H9 (cell line): ENCODE measurements at regions not wholly inside any gene's neighbourhood (a gene's known extent, or its start where the extent isn't known, plus 50 kb on each side); places are given as distances from the start of the nearest gene placed in this dataset.

Experiments
- DNase-seq: peaks from one replicate; pipeline ENCODE4 v3.0.0-alpha.2; 2017
- H2AFZ ChIP-seq: one replicate; pipeline ENCODE4 v1.6.1; 2013; ENCODE audit warnings: mild to moderate bottlenecking, low read length, control low read depth, moderate library complexity
- H2AK5ac ChIP-seq: 2 replicates; pipeline ENCODE4 v1.6.1; 2013; ENCODE audit warnings: low read length, control low read depth, mixed read lengths; ENCODE audit not compliant: insufficient read length
- H2BK120ac ChIP-seq: one replicate; pipeline ENCODE4 v1.6.1; 2013; ENCODE audit warnings: low read depth, mild to moderate bottlenecking, low read length, control low read depth, inconsistent platforms; ENCODE audit not compliant: poor library complexity, severe bottlenecking
- H2BK12ac ChIP-seq: 2 replicates; pipeline ENCODE4 v1.6.1; 2013; ENCODE audit warnings: low read length, control low read depth, mixed read lengths, low read depth; ENCODE audit not compliant: insufficient read length
- H2BK15ac ChIP-seq: 2 replicates; pipeline ENCODE4 v1.6.1; 2013; ENCODE audit warnings: low read depth, low read length, control low read depth
- H2BK20ac ChIP-seq: one replicate; pipeline ENCODE4 v1.6.1; 2013; ENCODE audit warnings: low read depth, mild to moderate bottlenecking, low read length, control low read depth, inconsistent platforms; ENCODE audit not compliant: poor library complexity, severe bottlenecking
- H2BK5ac ChIP-seq: 2 replicates; pipeline ENCODE4 v1.6.1; 2013; ENCODE audit warnings: low read length, control low read depth, mixed read lengths; ENCODE audit not compliant: insufficient read length
- H3K14ac ChIP-seq: 2 replicates; pipeline ENCODE4 v1.6.1; 2013; ENCODE audit warnings: low read length, control low read depth; ENCODE audit not compliant: insufficient read depth
- H3K18ac ChIP-seq: 2 replicates; pipeline ENCODE4 v1.6.1; 2013; ENCODE audit warnings: low read depth, mild to moderate bottlenecking, mixed read lengths, low read length, control low read depth; ENCODE audit not compliant: insufficient read length
- H3K23ac ChIP-seq: 2 replicates; pipeline ENCODE4 v1.6.1; 2013; ENCODE audit warnings: low read length, control low read depth, mixed read lengths, low read depth; ENCODE audit not compliant: insufficient read length
- H3K23me2 ChIP-seq: 2 replicates; pipeline ENCODE4 v1.6.1; 2013; ENCODE audit warnings: low read depth, mild to moderate bottlenecking, mixed read lengths, low read length, control low read depth; ENCODE audit not compliant: insufficient read length, poor library complexity, severe bottlenecking
- H3K27ac ChIP-seq: 2 replicates; pipeline ENCODE4 v1.5.1; 2013; ENCODE audit warnings: low read length, control low read depth, mixed read lengths, low read depth; ENCODE audit not compliant: insufficient read length
- H3K27me3 ChIP-seq: 2 replicates; pipeline ENCODE4 v1.6.1; 2013; ENCODE audit warnings: low read length, control low read depth, inconsistent platforms; ENCODE audit not compliant: insufficient read depth
- H3K4ac ChIP-seq: 2 replicates; pipeline ENCODE4 v1.6.1; 2013; ENCODE audit warnings: low read depth, mild to moderate bottlenecking, control low read depth, inconsistent platforms, low read length, moderate library complexity
- H3K4me1 ChIP-seq: 2 replicates; pipeline ENCODE4 v1.6.1; 2013; ENCODE audit warnings: low read length, control low read depth, inconsistent platforms; ENCODE audit not compliant: insufficient read depth
- H3K4me2 ChIP-seq: 2 replicates; pipeline ENCODE4 v1.6.1; 2013; ENCODE audit warnings: low read length, control low read depth, mixed read lengths; ENCODE audit not compliant: insufficient read length, insufficient read depth
- H3K56ac ChIP-seq: 2 replicates; pipeline ENCODE4 v1.6.1; 2013; ENCODE audit warnings: low read depth, mild to moderate bottlenecking, mixed read lengths, low read length, control low read depth; ENCODE audit not compliant: insufficient read length
- H3K79me1 ChIP-seq: 2 replicates; pipeline ENCODE4 v1.6.1; 2013; ENCODE audit warnings: low read depth, mild to moderate bottlenecking, moderate library complexity, low read length, control low read depth, inconsistent platforms; ENCODE audit not compliant: insufficient read depth, poor library complexity, severe bottlenecking
- H3K79me2 ChIP-seq: 2 replicates; pipeline ENCODE4 v1.6.1; 2013; ENCODE audit warnings: low read length, control low read depth, inconsistent platforms; ENCODE audit not compliant: insufficient read depth
- H3K9ac ChIP-seq: 2 replicates; pipeline ENCODE4 v1.6.1; 2013; ENCODE audit warnings: low read length, control low read depth, mixed read lengths; ENCODE audit not compliant: insufficient read length; ENCODE audit errors: extremely low read depth
- H3K9me3 ChIP-seq: one replicate; pipeline ENCODE4 v1.6.1; 2013; ENCODE audit warnings: low read depth, low read length, inconsistent platforms; ENCODE audit not compliant: control insufficient read depth
- H3T11ph ChIP-seq: one replicate; pipeline ENCODE4 v1.6.1; 2013; ENCODE audit warnings: mild to moderate bottlenecking, low read length, control low read depth, inconsistent platforms
- H4K20me1 ChIP-seq: one replicate; pipeline ENCODE4 v1.6.1; 2013; ENCODE audit not compliant: control insufficient read depth, insufficient read length, insufficient read depth
- H4K5ac ChIP-seq: 2 replicates; pipeline ENCODE4 v1.6.1; 2013; ENCODE audit warnings: low read depth, mild to moderate bottlenecking, mixed read lengths, low read length, control low read depth; ENCODE audit not compliant: insufficient read length
- H4K8ac ChIP-seq: replicated peaks from 2 replicates; pipeline ENCODE4 v1.6.1; 2013; ENCODE audit warnings: low read length, control low read depth, mixed read lengths, low read depth; ENCODE audit not compliant: insufficient read length
- H4K91ac ChIP-seq: 2 replicates; pipeline ENCODE4 v1.6.1; 2013; ENCODE audit warnings: low read depth, mild to moderate bottlenecking, moderate library complexity, mixed read lengths, low read length, control low read depth; ENCODE audit not compliant: insufficient read length
- H3K27ac Mint-ChIP-seq, 3 experiments: 2 replicates in 2 of 3; 3 replicates in 1 of 3; pipeline ENCODE4 v1.8.0; 2020 to 2021; ENCODE audit warnings: mixed read lengths in 3 of 3, mild to moderate bottlenecking in 1 of 3, moderate library complexity in 1 of 3
- H3K27me3 Mint-ChIP-seq: 2 replicates; pipeline ENCODE4 v1.8.0; 2021; ENCODE audit warnings: low read depth, mild to moderate bottlenecking, moderate library complexity, mixed read lengths
- H3K36me3 Mint-ChIP-seq, 3 experiments: 2 replicates in 2 of 3; 3 replicates in 1 of 3; pipeline ENCODE4 v1.8.0; 2020 to 2021; ENCODE audit warnings: low read depth in 3 of 3, mixed read lengths in 3 of 3; ENCODE audit not compliant: insufficient read depth in 1 of 3
- H3K4me1 Mint-ChIP-seq, 2 experiments: 2 replicates each; pipeline ENCODE4 v1.8.0; 2020; ENCODE audit warnings: mixed read lengths in 2 of 2
- H3K4me3 Mint-ChIP-seq, 2 experiments: 2 replicates in 1 of 2; 3 replicates in 1 of 2; pipeline ENCODE4 v1.8.0; 2020 to 2021; ENCODE audit warnings: mild to moderate bottlenecking in 2 of 2, mixed read lengths in 2 of 2, moderate library complexity in 1 of 2
- H3K9me3 Mint-ChIP-seq, 2 experiments: 2 replicates in 1 of 2; 3 replicates in 1 of 2; pipeline ENCODE4 v1.8.0; 2020; ENCODE audit warnings: mild to moderate bottlenecking in 2 of 2, mixed read lengths in 2 of 2, moderate library complexity in 1 of 2
- WGBS: extraction: QIAGEN DNeasy Blood & Tissue Kit; methylation state at CpG from one replicate; pipeline ENCODE4 v1.1.7; 2013; ENCODE audit warnings: missing lambda C conversion rate, low lambda C conversion rate, mixed read lengths; ENCODE audit not compliant: insufficient read length; ENCODE audit errors: extremely low coverage; 5-methylcytosine and 5-hydroxymethylcytosine counted together
- TF ChIP-seq, protein P1 (sequence below): fragments of 200-600 bp; sonication (generic); conservative IDR thresholded peaks from 3 replicates; pipeline ENCODE4 v1.8.0; 2021; ENCODE audit warnings: antibody characterized with exemption, mild to moderate bottlenecking

DNA sequence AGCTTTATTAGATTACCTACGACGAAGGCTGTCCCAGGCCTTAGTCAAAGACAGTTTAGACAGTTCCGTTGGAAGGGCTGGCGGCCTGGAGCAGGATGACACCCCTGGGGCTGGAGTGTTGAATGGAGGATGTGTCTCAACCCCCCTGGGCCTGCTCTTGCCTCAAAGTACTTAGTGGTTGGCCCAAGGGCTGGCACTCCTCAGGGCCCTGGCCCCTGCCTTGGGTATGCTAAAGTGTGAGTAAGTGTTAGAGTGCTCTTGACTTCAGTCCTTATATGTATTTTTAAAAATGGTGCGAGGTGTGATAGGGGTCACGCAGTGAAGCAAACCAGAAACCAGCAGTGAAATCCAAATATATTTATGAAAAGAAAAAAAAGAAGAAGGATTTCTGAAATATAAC is 261.6 kb downstream of the KTN1 start:
- no peak overlapping the region for H4K5ac ChIP-seq
- no peak overlapping the region for H3K4ac ChIP-seq
- H3K4me2 ChIP-seq = no peak overlapping the region
- H3K27ac ChIP-seq = no peak overlapping the region
- H4K91ac ChIP-seq = no peak overlapping the region
- H2AFZ ChIP-seq = no peak overlapping the region
- H4K20me1 ChIP-seq = no peaks in the 10 kb centered on the region
- H3K9ac ChIP-seq = no peak overlapping the region
- TF ChIP-seq, protein P1, sequence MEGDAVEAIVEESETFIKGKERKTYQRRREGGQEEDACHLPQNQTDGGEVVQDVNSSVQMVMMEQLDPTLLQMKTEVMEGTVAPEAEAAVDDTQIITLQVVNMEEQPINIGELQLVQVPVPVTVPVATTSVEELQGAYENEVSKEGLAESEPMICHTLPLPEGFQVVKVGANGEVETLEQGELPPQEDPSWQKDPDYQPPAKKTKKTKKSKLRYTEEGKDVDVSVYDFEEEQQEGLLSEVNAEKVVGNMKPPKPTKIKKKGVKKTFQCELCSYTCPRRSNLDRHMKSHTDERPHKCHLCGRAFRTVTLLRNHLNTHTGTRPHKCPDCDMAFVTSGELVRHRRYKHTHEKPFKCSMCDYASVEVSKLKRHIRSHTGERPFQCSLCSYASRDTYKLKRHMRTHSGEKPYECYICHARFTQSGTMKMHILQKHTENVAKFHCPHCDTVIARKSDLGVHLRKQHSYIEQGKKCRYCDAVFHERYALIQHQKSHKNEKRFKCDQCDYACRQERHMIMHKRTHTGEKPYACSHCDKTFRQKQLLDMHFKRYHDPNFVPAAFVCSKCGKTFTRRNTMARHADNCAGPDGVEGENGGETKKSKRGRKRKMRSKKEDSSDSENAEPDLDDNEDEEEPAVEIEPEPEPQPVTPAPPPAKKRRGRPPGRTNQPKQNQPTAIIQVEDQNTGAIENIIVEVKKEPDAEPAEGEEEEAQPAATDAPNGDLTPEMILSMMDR = no peak
- H3T11ph ChIP-seq = no peak overlapping the region
- no peaks in the 10 kb centered on the region for H3K4me1 ChIP-seq
- no peak overlapping the region for H3K18ac ChIP-seq
- H3K9me3 ChIP-seq = no peaks in the 10 kb centered on the region
- H3K56ac ChIP-seq = no peak overlapping the region
- no peak overlapping the region for H2BK20ac ChIP-seq
- H3K14ac ChIP-seq = no peak overlapping the region
- no peaks in the 10 kb centered on the region for H3K79me1 ChIP-seq
- no CpG with 5 or more reads among the region's 6 CpGs for WGBS
- DNase-seq = no peak
- peaks cover 1 to 25% (median 8%) of the 10 kb centered on the region in 3 experiments; a peak in 6 of 7 replicates for H3K36me3 Mint-ChIP-seq
- no peak overlapping the region for H4K8ac ChIP-seq
- H3K4me1 Mint-ChIP-seq = no peaks in the 10 kb centered on the region
- H2BK5ac ChIP-seq = no peak overlapping the region
- no peaks in the 10 kb centered on the region for H3K23me2 ChIP-seq
- H2BK12ac ChIP-seq = no peak overlapping the region
- H3K27me3 Mint-ChIP-seq = no peaks in the 10 kb centered on the region
- no peaks in the 10 kb centered on the region for H3K27me3 ChIP-seq
- no peak overlapping the region for H3K4me3 Mint-ChIP-seq
- no peak overlapping the region for H3K27ac Mint-ChIP-seq
- no peaks in the 10 kb centered on the region for H3K79me2 ChIP-seq
- no peak overlapping the region for H2BK120ac ChIP-seq
- H3K23ac ChIP-seq = no peak overlapping the region
- H2AK5ac ChIP-seq = no peak overlapping the region
- H2BK15ac ChIP-seq = no peak overlapping the region
- H3K9me3 Mint-ChIP-seq = peaks cover 12 to 15% of the 10 kb centered on the region in 2 experiments; a peak in 4 of 5 replicates
